HepG2 (cell line): ENCODE measurements at regions not wholly inside any gene's neighbourhood (a gene's known extent, or its start where the extent isn't known, plus 50 kb on each side); places are given as distances from the start of the nearest gene placed in this dataset.

Source experiments
- ATAC-seq: fragments of 200-7000 bp; cut with Tn5 transposase; 3 replicates; pipeline ENCODE4 v1.9.1; 2020; ENCODE audit warnings: mild to moderate bottlenecking, moderate library complexity
- BruUV-seq: library from RNA; stranded (reverse); fragments of 400-500 nt; replicated peaks from 2 replicates; lab custom pipeline; 2021; lab: Mats Ljungman, UMichigan
- CTCF ChIA-PET: fragments of 300-600 bp; formaldehyde crosslinking; extraction: SDS; loops from one replicate; lab custom pipeline; 2021; ENCODE audit warnings: low total read pairs, inconsistent platforms, low intra/inter-chr PET ratio; lab: Yijun Ruan, JAX
- POLR2A ChIA-PET: fragments of 350-600 bp; sonication (Branson Sonifier 250); formaldehyde crosslinking; loops from one replicate; lab custom pipeline; 2020; ENCODE audit warnings: antibody characterized with exemption, inconsistent platforms; lab: Yijun Ruan, JAX
- DNase-seq: peaks from one replicate; pipeline ENCODE4 v3.0.0-alpha.2; 2015; ENCODE audit warnings: low spot score
- FAIRE-seq: peaks from 3 replicates; lab custom pipeline; 2011; peaks lifted over from hg19 to GRCh38; lab: Jason Lieb, UNC
- H2AFZ ChIP-seq: one replicate; pipeline ENCODE4 v1.6.1; 2011; ENCODE audit warnings: low read length, inconsistent platforms
- H3K27ac ChIP-seq: fragments of 300-600 bp; 3 replicates; pipeline ENCODE4 v1.8.0; 2011; ENCODE audit warnings: mixed run types, mild to moderate bottlenecking, mixed read lengths, low read length, inconsistent platforms; ENCODE audit not compliant: insufficient read depth; ENCODE audit errors: extremely low read length
- H3K27me3 ChIP-seq, 2 experiments: fragments of 200-600 bp in 1 of 2; 2 replicates in 1 of 2; 3 replicates in 1 of 2; pipeline versions ENCODE4 v1.6.0 to v1.8.0; 2011; ENCODE audit warnings: low read length in 2 of 2, mild to moderate bottlenecking in 2 of 2, moderate library complexity in 2 of 2, inconsistent platforms in 1 of 2; ENCODE audit not compliant: insufficient read depth in 2 of 2, control insufficient read depth in 1 of 2
- H3K36me3 ChIP-seq, 2 experiments: fragments of 200-600 bp in 1 of 2; replicated peaks in 1 of 2; 2 replicates in 1 of 2; 3 replicates in 1 of 2; pipeline versions ENCODE4 v1.5.1 to v1.8.0; 2011; ENCODE audit warnings: low read length in 2 of 2, inconsistent platforms in 1 of 2; ENCODE audit not compliant: insufficient read depth in 2 of 2, control insufficient read depth in 1 of 2
- H3K4me1 ChIP-seq: 2 replicates; pipeline ENCODE4 v1.5.1; 2012; ENCODE audit warnings: low read length, inconsistent platforms; ENCODE audit not compliant: insufficient read depth
- H3K4me2 ChIP-seq: 2 replicates; pipeline ENCODE4 v1.6.0; 2011; ENCODE audit warnings: low read depth, low read length, inconsistent platforms
- H3K4me3 ChIP-seq, 3 experiments: fragments of 200-600 bp in 1 of 3; sonication (generic), shearing (Covaris generic) in 1 of 3; replicated peaks in 1 of 3; 2 replicates each; pipeline ENCODE4 v1.5.1; 2011 to 2016; ENCODE audit warnings: low read length in 3 of 3, inconsistent platforms in 2 of 3, low read depth in 2 of 3, mild to moderate bottlenecking in 2 of 3, control low read depth in 1 of 3, mixed read lengths in 1 of 3; ENCODE audit not compliant: insufficient read depth in 1 of 3
- H3K79me2 ChIP-seq: one replicate; pipeline ENCODE4 v1.6.1; 2011; ENCODE audit warnings: low read length, inconsistent platforms; ENCODE audit not compliant: insufficient read depth
- H3K9ac ChIP-seq: 2 replicates; pipeline ENCODE4 v1.6.0; 2011; ENCODE audit warnings: mild to moderate bottlenecking, low read depth, low read length, inconsistent platforms; ENCODE audit not compliant: insufficient read depth
- H3K9me3 ChIP-seq: 2 replicates; pipeline ENCODE4 v1.5.1; 2012; ENCODE audit warnings: mild to moderate bottlenecking, low read length
- H4K20me1 ChIP-seq: 2 replicates; pipeline ENCODE4 v1.6.0; 2011; ENCODE audit warnings: inconsistent platforms, mild to moderate bottlenecking, low read length, moderate library complexity; ENCODE audit not compliant: insufficient read depth
- CBFB ChIP-seq: sonication (generic); formaldehyde crosslinking; IDR thresholded peaks from 2 replicates; pipeline ENCODE4 v1.4.0; 2020; ENCODE audit warnings: missing genetic modification reagents
- DMTF1 ChIP-seq: sonication (generic); formaldehyde crosslinking; IDR thresholded peaks from 2 replicates; pipeline ENCODE4 v1.4.0; 2020; ENCODE audit warnings: mild to moderate bottlenecking, missing genetic modification reagents
- GMEB1 ChIP-seq: sonication (generic); formaldehyde crosslinking; IDR thresholded peaks from 2 replicates; pipeline ENCODE4 v1.5.1; 2020; ENCODE audit warnings: missing genetic modification reagents, mild to moderate bottlenecking, borderline replicate concordance
- NONO ChIP-seq, 2 experiments: fragments of 450-650 bp in 1 of 2; sonication (generic) in 1 of 2; formaldehyde crosslinking in 1 of 2; IDR thresholded peaks in 1 of 2; conservative IDR thresholded peaks in 1 of 2; 2 replicates each; pipeline versions ENCODE4 v1.6.1 to v1.8.0; 2017 to 2022; ENCODE audit warnings: mild to moderate bottlenecking in 1 of 2, missing genetic modification reagents in 1 of 2, moderate library complexity in 1 of 2
- STAT6 ChIP-seq: sonication (generic); formaldehyde crosslinking; IDR thresholded peaks from 2 replicates; pipeline ENCODE4 v1.4.0; 2020; ENCODE audit warnings: missing genetic modification reagents, mild to moderate bottlenecking, borderline replicate concordance
- YEATS4 ChIP-seq: sonication (generic); formaldehyde crosslinking; IDR thresholded peaks from 2 replicates; pipeline ENCODE4 v1.4.0; 2020; ENCODE audit warnings: missing genetic modification reagents, borderline replicate concordance
- ZBTB40 ChIP-seq, 2 experiments: fragments of 450-650 bp in 1 of 2; sonication (generic) in 1 of 2; formaldehyde crosslinking in 1 of 2; IDR thresholded peaks; 2 replicates each; pipeline versions ENCODE4 v1.6.1 to v1.8.0; 2016 to 2022; ENCODE audit warnings: antibody characterized with exemption in 1 of 2, mild to moderate bottlenecking in 1 of 2, missing genetic modification reagents in 1 of 2
- WGBS: methylation state at CpG from one replicate; pipeline ENCODE4 v1.1.6; 2017; ENCODE audit warnings: low lambda C conversion rate; 5-methylcytosine and 5-hydroxymethylcytosine counted together
- in situ Hi-C: cut with HindIII; loops from 2 replicates; pipeline ENCODE4 v1.10.0; 2017; ENCODE audit warnings: low pct_unique_long_range_greater_than_20kb; ENCODE audit not compliant: extremely low pct_ligation_motif_present
- intact Hi-C: fragments of 100-400 bp; cut with micrococcal nuclease; formaldehyde crosslinking; loops from one replicate; pipeline ENCODE4 v1.10.0; 2022; ENCODE audit not compliant: unreplicated experiment

GRCh38 chr9:105044518-105044917 is 116.6 kb upstream of the ABCA1 start:
- CTCF ChIA-PET, result no interaction called here
- no peak for FAIRE-seq
- BruUV-seq, result no TSS peak
- no peak for TF ChIP-seq STAT6 (CRISPR knock-in tag)
- TF ChIP-seq YEATS4, result no peak
- TF ChIP-seq DMTF1 (CRISPR knock-in tag), result no peak
- TF ChIP-seq ZBTB40 (IDR thresholded peaks at IDR 0.05), result no peak
- no peak for TF ChIP-seq ZBTB40 (CRISPR knock-in tag; IDR thresholded peaks at IDR 0.05)
- TF ChIP-seq GMEB1 (CRISPR knock-in tag), result no peak
- TF ChIP-seq NONO (IDR thresholded peaks at IDR 0.05), result no peak
- TF ChIP-seq NONO (CRISPR knock-in tag; conservative IDR thresholded peaks at IDR 0.05), result no peak
- no peak for TF ChIP-seq CBFB (CRISPR knock-in tag)

More at GRCh38 chr9:105044518-105044917, 116.6 kb upstream of the ABCA1 start:
- Histone ChIP-seq H3K9ac (no peak overlapping the region), H4K20me1 (no peaks in the 10 kb centered on the region), H3K9me3 (no peaks in the 10 kb centered on the region), H3K4me1 (peaks cover 28% of the 10 kb centered on the region), H3K27ac (no peak overlapping the region), H3K4me2 (no peak overlapping the region), H3K27me3 (no peaks in the 10 kb centered on the region), H2AFZ (no peak overlapping the region), H3K79me2 (no peaks in the 10 kb centered on the region), H3K4me3 (no peak overlapping the region), H3K36me3 (no peaks in the 10 kb centered on the region)
- intact Hi-C loops (no loop called here), in situ Hi-C loops (no loop called here)
- POLR2A ChIA-PET, result no interaction called here
- DNase-seq (no peak), ATAC-seq (no peak)
- 0% methylated on average over 1 of the region's 2 CpGs for WGBS
